Peyer's patch (tissue), 4 donors: ENCODE measurements at regions not wholly inside any gene's neighbourhood (a gene's known extent, or its start where the extent isn't known, plus 50 kb on each side); places are given as distances from the start of the nearest gene placed in this dataset.

ENCODE experiments used
- DNase-seq, 3 donors: peaks; one replicate each; pipeline ENCODE4 v3.0.0-alpha.2; 2017 to 2019
- H3K27ac ChIP-seq, 4 donors: fragments of 200-600 bp; sonication (generic); one replicate each; pipeline ENCODE4 v1.5.1; 2016 to 2019
- H3K27me3 ChIP-seq, 2 donors: fragments of 200-600 bp; sonication (generic); one replicate each; pipeline ENCODE4 v1.5.1; 2019
- H3K36me3 ChIP-seq, 3 donors: fragments of 200-600 bp; sonication (generic); one replicate each; pipeline ENCODE4 v1.5.1; 2016 to 2019
- H3K4me1 ChIP-seq, 4 donors: fragments of 200-600 bp; sonication (generic); one replicate each; pipeline ENCODE4 v1.5.1; 2016 to 2019
- H3K4me3 ChIP-seq, 4 donors: fragments of 200-600 bp; sonication (generic); 1 replicate in 3 of 4; 2 replicates in 1 of 4; pipeline ENCODE4 v1.5.1; 2016 to 2019; ENCODE audit warnings: mild to moderate bottlenecking in 1 of 4
- H3K9me3 ChIP-seq, 4 donors: fragments of 200-600 bp; sonication (generic); one replicate each; pipeline ENCODE4 v1.5.1; 2016 to 2019; ENCODE audit warnings: mild to moderate bottlenecking in 1 of 4
- POLR2A ChIP-seq, 2 donors: fragments of 450-650 bp; IDR thresholded peaks; one replicate each; pipeline ENCODE4 v1.5.1; 2017; ENCODE audit warnings: antibody characterized with exemption in 2 of 2, mild to moderate bottlenecking in 2 of 2, moderate library complexity in 2 of 2
- TF ChIP-seq, protein P1 (sequence below), 6 experiments: fragments of 450-650 bp in 4 of 6; fragments of 200-600 bp in 2 of 6; sonication (generic) in 1 of 6; IDR thresholded peaks; one replicate each; pipeline ENCODE4 v1.5.1; 2017 to 2019; ENCODE audit warnings: antibody characterized with exemption in 6 of 6, mild to moderate bottlenecking in 3 of 6, moderate library complexity in 1 of 6

DNA sequence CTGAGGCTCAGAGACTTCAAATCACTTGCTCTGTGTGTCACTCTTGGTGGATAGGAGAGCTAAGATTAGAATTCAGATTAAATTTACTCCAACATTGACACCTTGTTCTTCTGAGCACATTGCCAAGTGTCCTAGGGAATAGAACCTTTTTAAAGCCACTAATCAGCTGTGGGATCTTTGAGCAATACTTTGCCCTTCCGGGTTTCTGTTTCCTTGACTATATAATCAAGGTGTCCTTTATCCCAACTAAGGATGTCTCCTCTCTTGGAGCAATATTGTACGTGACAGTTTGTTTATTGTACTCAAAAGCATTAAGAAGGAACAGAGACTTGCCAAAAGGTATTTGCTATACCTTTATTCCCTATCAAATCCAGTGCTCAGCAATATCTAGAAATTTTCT lies 170.9 kb upstream of the CADPS start:
- Histone ChIP-seq H3K4me1 (peaks cover 0 to 3% (median 0%) of the 10 kb centered on the region in 4 donors), H3K9me3 (no peaks in the 10 kb centered on the region), H3K27ac (no peak overlapping the region), H3K27me3 (no peaks in the 10 kb centered on the region), H3K4me3 (no peak overlapping the region), H3K36me3 (no peaks in the 10 kb centered on the region)
- no peak for TF ChIP-seq POLR2A (IDR thresholded peaks at IDR 0.05)
- TF ChIP-seq, protein P1, sequence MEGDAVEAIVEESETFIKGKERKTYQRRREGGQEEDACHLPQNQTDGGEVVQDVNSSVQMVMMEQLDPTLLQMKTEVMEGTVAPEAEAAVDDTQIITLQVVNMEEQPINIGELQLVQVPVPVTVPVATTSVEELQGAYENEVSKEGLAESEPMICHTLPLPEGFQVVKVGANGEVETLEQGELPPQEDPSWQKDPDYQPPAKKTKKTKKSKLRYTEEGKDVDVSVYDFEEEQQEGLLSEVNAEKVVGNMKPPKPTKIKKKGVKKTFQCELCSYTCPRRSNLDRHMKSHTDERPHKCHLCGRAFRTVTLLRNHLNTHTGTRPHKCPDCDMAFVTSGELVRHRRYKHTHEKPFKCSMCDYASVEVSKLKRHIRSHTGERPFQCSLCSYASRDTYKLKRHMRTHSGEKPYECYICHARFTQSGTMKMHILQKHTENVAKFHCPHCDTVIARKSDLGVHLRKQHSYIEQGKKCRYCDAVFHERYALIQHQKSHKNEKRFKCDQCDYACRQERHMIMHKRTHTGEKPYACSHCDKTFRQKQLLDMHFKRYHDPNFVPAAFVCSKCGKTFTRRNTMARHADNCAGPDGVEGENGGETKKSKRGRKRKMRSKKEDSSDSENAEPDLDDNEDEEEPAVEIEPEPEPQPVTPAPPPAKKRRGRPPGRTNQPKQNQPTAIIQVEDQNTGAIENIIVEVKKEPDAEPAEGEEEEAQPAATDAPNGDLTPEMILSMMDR (IDR thresholded peaks at IDR 0.05): no peak
- no peak for DNase-seq

- TF ChIP-seq, protein P1 (IDR thresholded peaks at IDR 0.05): no peak
- TF ChIP-seq POLR2A (IDR thresholded peaks at IDR 0.05): no peak
- H3K4me1 ChIP-seq: peaks cover 0 to 3% (median 0%) of the 10 kb centered on the region in 4 donors
- H3K36me3 ChIP-seq: no peaks in the 10 kb centered on the region
- no peak overlapping the region for H3K4me3 ChIP-seq
- H3K27me3 ChIP-seq: no peaks in the 10 kb centered on the region
- no peaks in the 10 kb centered on the region for H3K9me3 ChIP-seq
- DNase-seq: no peak
- no peak overlapping the region for H3K27ac ChIP-seq
These were observed 171.4 kb upstream of the CADPS start for GRCh38 chr3:63046580-63046979.

GRCh38 chr3:63047068-63047467 lies 171.9 kb upstream of the CADPS start:
- TF ChIP-seq, protein P1 (IDR thresholded peaks at IDR 0.05): no peak
- TF ChIP-seq POLR2A (IDR thresholded peaks at IDR 0.05): no peak
- Histone ChIP-seq H3K9me3 (no peaks in the 10 kb centered on the region), H3K4me1 (peaks cover 0 to 3% (median 0%) of the 10 kb centered on the region in 4 donors), H3K27ac (no peak overlapping the region), H3K27me3 (no peaks in the 10 kb centered on the region), H3K4me3 (no peak overlapping the region), H3K36me3 (no peaks in the 10 kb centered on the region)
- no peak for DNase-seq

- Histone ChIP-seq H3K4me1 (peaks cover 0 to 3% (median 0%) of the 10 kb centered on the region in 4 donors), H3K27ac (no peak overlapping the region), H3K4me3 (no peak overlapping the region), H3K27me3 (no peaks in the 10 kb centered on the region), H3K9me3 (no peaks in the 10 kb centered on the region), H3K36me3 (no peaks in the 10 kb centered on the region)
- no peak for TF ChIP-seq POLR2A (IDR thresholded peaks at IDR 0.05)
- TF ChIP-seq, protein P1 (IDR thresholded peaks at IDR 0.05): no peak
- no peak for DNase-seq
These were observed 173.4 kb upstream of the CADPS start for GRCh38 chr3:63048367-63049326.

GRCh38 chr3:63050548-63051177 lies 175.4 kb upstream of the CADPS start:
- Histone ChIP-seq H3K9me3 (no peaks in the 10 kb centered on the region), H3K27me3 (no peaks in the 10 kb centered on the region), H3K4me1 (peaks cover 0 to 3% (median 0%) of the 10 kb centered on the region in 4 donors), H3K4me3 (no peak overlapping the region), H3K27ac (no peak overlapping the region), H3K36me3 (no peaks in the 10 kb centered on the region)
- DNase-seq: no peak
- TF ChIP-seq, protein P1 (IDR thresholded peaks at IDR 0.05): no peak
- no peak for TF ChIP-seq POLR2A (IDR thresholded peaks at IDR 0.05)
